Ammon's horn (tissue), 1 donor: ENCODE measurements at regions not wholly inside any gene's neighbourhood (a gene's known extent, or its start where the extent isn't known, plus 50 kb on each side); places are given as distances from the start of the nearest gene placed in this dataset.
"Not testable (repeated sequence)": the region's sequence is repeated elsewhere in the genome, so short reads cannot be mapped to it uniquely, and the experiment has no call there.

ENCODE experiments used
- DNase-seq: peaks from one replicate; pipeline ENCODE4 v3.0.0-alpha.2; 2016; ENCODE audit warnings: low spot score

DNA sequence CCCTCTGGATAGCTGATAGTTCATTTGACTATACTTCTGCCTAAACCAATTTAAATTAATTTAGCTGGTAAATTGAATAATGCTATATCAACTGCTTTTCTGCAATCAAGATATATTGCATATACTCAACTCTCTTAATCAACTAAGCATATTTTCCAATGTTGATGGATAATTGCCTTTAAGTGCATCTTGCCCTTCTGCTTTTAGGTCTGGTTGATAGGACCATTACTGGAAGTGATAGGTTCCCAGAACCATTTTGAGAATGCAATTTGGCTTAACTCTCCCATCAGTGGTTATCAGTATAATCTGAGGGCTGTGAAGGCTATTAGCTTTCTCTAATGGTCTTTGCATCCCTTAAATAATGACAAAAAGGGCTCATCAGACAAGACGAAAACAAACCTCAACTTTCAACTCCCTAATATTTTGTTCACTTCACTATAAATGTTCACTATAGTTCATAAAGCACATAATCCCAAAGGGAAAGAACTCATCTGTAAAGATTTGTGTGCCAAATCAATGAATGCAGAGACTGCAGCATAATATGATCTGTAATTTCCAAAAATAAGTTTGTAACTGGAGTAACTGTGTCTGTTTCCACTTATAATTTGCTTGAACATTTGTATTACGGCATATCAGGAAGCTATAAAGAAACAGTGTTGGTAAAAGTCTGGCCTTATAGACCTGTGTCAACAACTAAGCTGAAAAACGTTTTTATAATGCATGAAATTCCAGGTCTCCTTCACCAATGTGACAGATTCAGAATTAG lies 273.6 kb downstream of the FBXO8 start:
- DNase-seq = no peak

- DNase-seq = no peak
Measured at GRCh38 chr4:174005422-174005821, 278.0 kb downstream of the FBXO8 start.

GRCh38 chr4:173998471-173999144 lies 284.9 kb downstream of the FBXO8 start:
- no peak for DNase-seq

DNA sequence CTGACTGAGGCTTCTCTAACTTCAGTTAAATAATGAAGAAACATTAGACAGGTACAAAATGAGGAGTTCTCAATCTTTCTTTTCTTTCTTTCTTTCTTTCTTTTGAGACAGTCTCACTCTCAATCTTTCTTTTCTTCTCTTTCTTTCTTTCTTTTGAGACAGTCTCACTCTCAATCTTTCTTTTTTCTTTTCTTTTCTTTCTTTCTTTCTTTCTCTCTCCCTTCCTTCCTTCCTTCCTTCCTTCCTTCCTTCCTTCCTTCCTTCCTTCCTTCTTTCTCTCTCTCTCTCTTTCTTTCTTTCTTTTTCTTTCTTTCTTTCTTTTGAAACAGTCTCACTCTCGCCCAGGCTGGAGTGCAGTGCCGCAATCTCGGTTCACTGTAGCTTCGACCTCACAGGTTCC lies 287.7 kb downstream of the FBXO8 start:
- not testable (repeated sequence) for DNase-seq

DNA sequence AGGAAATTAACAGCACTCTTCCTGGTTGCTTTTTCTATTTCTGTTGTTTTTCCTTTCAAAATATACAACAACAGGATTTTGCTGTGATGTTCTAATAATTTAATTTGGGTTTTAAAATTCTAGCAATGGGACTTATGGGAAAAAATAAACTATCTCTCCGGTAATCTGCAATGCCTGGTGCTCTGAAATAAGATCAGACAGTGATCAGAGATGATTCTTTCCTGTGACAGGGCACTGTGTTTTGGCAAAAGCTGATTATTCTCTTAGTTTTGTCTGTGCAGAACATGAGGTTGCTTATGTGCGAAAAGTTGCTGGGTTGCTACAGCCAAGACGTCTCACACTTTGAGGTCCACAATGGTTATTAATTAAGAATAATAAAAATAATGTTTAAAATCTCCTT lies 291.7 kb downstream of the FBXO8 start:
- DNase-seq = no peak

- no peak for DNase-seq
Measured at GRCh38 chr4:173991316-173991715, 292.2 kb downstream of the FBXO8 start.

DNA sequence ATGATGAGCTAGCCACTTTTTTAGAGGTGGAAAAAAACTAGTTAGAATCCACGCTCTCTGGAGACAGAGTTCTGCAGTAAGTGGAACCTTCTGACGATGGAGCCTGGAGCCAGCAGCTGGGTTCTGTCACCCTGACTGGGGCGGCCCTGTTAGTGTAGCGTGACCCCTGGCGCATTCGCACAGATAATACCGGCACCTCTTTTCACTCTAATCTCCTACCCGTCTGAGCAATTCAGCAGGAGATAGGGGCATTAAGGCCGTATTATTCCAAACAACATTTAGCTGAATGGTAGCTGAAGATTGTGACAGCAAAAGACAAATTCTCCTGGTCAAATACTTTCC lies 292.6 kb downstream of the FBXO8 start:
- no peak for DNase-seq

GRCh38 chr4:173990126-173990868 lies 293.2 kb downstream of the FBXO8 start:
- peak; percentile 25 for DNase-seq

DNA sequence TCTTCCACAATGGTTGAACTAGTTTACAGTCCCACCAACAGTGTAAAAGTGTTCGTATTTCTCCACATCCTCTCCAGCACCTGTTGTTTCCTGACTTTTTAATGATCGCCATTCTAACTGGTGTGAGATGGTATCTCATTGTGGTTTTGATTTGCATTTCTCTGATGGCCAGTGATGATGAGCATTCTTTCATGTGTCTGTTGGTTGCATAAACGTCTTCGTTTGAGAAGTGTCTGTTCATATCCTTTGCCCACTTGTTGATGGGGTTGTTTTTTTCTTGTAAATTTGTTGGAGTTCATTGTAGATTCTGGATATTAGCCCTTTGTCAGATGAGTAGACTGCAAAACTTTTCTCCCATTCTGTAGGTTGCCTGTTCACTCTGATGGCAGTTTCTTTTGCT lies 319.9 kb downstream of the FBXO8 start:
- DNase-seq = not testable (repeated sequence)

- no peak for DNase-seq
Measured at GRCh38 chr4:173960398-173960797, 323.1 kb downstream of the FBXO8 start.

DNA sequence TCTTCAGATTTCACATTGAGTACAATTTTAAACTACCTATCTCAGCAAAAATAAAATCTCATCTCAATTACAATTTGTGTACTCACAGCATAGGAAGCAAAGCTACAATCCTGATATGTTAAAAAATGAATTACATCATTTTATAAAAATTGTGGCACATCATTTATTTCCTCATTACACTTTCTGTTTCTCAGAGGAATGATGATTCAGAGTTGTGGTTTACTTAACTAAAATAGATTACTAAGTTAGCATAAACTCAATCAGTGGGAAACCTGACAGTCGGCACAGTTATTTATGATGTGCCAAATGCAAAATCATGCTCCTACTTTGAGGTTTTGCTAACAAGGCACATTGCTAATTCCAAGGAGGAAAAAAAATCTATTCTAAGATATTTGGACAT lies 325.0 kb downstream of the FBXO8 start:
- DNase-seq = no peak

DNA sequence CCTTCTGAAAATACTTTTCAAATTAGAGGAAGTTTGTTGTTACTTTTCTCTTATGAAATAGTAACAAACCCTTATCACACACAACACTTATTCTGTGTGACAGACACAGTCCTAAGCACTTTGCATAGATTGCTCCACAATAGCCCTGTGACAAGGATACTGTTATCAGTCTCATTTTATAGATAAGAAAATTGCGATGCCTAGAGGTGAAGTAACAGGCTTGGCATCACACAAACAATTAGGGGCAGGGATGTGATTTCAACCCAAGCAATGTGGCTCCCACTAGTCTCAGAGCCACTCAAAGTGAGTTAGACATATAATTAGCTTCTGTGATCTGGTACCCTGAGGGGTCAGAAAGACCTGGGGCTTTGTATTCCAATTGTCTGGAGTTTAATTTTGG lies 339.9 kb downstream of the FBXO8 start:
- no peak for DNase-seq

GRCh38 chr4:173940146-173940545 lies 343.3 kb downstream of the FBXO8 start:
- no peak for DNase-seq

GRCh38 chr4:173937631-173938270 lies 345.7 kb downstream of the FBXO8 start:
- no peak for DNase-seq

- no peak for DNase-seq
Measured at GRCh38 chr4:173936861-173937260, 346.6 kb downstream of the FBXO8 start.

DNA sequence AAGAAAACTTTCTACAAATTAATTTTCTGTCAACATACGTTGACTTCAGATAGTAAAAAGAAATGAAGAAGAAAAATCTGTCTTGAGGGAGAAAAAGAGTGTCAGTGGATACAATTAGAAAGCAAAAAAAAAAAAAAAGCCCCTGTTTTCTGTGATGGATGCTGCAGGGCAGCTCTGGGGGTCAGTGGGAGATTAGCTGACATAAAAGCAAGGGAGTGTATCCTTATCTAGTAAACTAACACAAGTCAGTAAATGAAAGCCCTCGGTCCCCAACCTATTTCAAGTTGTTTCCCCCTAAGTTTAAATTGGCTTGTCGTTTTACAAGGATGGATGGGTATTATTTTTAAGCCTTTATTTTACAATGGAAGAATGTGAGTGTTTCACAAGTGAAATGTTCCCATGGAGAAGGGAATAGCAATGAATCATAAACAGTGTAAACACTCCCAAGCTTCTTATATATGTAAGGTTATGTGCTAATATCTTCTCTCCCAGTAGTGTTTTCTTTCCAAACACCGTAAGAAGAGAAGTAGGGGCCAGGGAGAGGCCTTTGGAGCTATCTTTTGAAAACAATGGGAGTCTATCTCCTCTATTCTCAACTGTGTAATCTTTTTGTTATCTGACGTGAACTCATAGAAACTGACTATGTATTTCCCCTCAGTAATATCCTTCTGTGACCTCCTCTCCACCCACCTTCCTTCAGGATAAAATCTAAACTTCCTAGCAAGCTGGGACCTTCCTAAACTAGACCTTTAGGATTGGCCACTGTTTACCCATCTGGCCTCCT lies 347.7 kb downstream of the FBXO8 start:
- no peak for DNase-seq

DNA sequence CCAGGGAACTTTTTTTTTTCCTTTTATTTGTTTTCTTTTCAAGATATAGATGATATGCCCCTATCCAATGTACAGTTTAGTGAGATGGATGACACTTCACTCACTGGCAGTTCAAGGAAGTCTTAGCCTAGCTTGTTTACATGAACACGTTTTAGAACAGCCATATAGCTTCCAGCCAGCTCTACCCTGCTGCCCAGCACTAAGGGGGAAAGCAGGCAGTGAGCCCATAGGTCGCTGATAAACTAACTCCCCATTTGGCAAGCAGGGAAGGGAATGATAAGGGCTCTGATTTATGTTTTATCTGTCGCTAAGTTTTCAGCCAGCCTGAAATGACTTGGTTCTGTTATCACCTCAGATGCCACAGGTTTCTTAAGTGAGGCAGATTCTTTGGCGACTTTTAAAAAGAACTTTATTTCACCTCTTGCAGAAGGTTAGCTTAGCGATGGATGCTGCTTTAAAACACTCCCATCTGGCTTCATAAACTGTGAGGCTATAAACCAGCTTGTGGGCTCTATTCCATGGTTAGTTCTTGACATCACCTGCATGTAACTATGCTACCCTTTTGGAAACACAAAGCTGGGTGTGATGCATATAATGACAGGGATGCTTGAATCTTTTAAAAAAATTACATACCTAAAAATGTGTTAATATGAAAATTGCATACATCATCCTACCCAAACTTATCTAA lies 348.4 kb downstream of the FBXO8 start:
- DNase-seq = no peak

GRCh38 chr4:173934201-173934600 lies 349.3 kb downstream of the FBXO8 start:
- DNase-seq = no peak

DNA sequence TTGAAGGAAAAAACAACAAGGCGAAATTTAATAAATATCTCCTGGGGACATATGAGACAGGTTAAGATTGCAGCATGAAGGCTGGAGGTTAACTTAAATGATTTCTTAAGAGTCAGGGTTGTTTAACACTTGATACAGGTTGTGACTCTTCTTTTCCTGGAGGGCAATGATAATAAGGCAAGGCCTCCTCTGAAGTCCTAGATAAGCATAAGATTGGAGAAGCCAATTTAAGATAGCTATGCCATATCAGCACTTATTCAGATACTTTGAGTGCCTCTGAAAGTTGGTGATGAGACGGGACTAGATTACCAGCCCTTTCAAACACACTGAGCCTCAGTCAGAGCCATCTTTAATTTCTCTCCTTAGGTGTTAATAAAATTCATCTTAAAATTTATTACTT lies 350.8 kb downstream of the FBXO8 start:
- no peak for DNase-seq

DNA sequence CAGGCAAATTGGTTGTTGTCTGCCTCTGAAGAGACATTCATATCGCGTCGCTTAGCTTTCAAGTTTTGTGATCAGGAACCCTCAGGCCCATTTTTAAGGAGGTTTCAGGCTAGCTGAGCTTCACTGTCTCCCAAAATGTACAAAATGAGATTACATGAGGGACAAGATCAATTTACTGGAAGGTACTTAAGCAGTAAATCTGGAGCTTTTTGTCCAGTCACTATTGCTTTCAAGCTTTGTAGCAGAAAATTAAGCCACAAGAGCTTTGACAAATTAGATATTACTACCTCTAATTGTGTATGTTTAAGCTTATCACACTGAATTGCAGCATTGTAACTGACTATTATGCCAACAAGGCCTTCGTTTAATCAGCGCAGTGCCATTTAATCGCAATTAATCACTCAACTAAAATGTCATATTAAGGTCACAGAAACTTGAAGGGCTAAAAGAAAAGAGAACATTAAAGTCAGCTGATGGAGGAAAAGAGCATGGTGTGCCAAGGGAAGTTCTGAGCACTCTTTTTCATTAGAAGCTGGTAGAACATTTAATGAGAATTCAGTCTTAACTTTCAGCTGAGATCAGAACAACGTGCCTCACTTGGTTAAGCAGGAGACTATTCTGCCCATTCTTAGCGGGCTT lies 353.0 kb downstream of the FBXO8 start:
- DNase-seq = no peak

GRCh38 chr4:173929921-173930320 lies 353.5 kb downstream of the FBXO8 start:
- no peak for DNase-seq
